ENCODE measurements at regions not wholly inside any gene's neighbourhood (a gene's known extent, or its start where the extent isn't known, plus 50 kb on each side); places are given as distances from the start of the nearest gene placed in this dataset.

DNA sequence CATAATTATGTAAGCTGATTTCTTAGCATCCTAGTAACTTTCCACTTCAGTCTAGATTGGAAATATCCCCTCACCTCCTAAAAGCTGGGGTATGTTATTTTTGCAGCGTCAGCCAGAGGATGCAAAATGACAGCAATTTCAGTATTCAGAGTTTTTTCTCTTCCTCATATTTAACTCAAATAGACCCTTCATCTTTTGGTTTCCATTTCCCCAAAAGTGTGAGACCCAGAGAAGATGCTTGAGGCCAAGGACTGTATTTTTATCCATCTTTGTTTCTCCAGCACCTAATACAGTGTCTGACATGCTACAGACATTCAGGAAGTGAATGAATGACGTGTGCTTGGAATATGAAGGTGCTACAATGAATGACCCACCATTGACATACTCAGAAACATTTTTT lies 75.5 kb upstream of the RANBP3L start:
- Histone ChIP-seq H3K27ac (ENCODE audit: insufficient read depth, low read length, poor library complexity, severe bottlenecking) (no peak overlapping the region), H3K4me3 (ENCODE audit: low read depth, low read length) (no peak overlapping the region), H3K27me3 (ENCODE audit: control insufficient read depth, insufficient read depth, low read length) (no peaks in the 10 kb centered on the region), H3K9me3 (ENCODE audit: control insufficient read depth in 2 of 2, low read length in 2 of 2) (no peaks in the 10 kb centered on the region), H3K36me3 (ENCODE audit: control insufficient read depth, insufficient read depth, low read length) (no peaks in the 10 kb centered on the region), H3K4me1 (ENCODE audit: control insufficient read depth, insufficient read depth, low read length, poor library complexity, severe bottlenecking) (no peaks in the 10 kb centered on the region)
- ATAC-seq (ENCODE audit: low read depth in 2 of 2) = no peak
- no peak for DNase-seq
- Mint-ChIP-seq H3K36me3 (no peaks in the 10 kb centered on the region), H3K4me1 (no peaks in the 10 kb centered on the region), H3K27ac (no peak overlapping the region), H3K4me3 (no peak overlapping the region), H3K9me3 (peaks cover 0 to 1% (median 0%) of the 10 kb centered on the region in 7 donors), H3K27me3 (peaks cover 9% of the 10 kb centered on the region)

DNA sequence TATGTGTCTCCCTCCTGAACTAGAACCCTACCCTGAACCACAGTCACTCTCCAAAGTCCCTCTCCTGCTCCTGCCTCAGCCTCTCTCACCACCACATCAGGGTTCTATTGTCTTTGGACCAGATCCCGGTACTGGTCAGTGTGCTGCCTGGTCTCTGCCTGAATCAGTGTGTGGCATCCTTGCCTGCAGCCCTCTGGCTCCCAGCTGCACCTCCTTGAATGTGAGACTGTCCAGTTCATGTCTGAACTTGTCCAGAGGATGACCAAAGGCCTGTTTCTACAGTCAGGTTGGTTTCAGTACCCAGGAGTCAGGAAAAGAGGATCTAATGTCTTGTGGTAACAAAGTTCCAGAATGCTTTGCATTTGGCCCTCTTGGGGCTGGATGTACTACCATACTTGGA lies 76.8 kb upstream of the RANBP3L start:
- H3K27me3 Mint-ChIP-seq = peaks cover 5% of the 10 kb centered on the region
- H3K4me3 Mint-ChIP-seq = no peak overlapping the region
- Histone ChIP-seq H3K9me3 (ENCODE audit: control insufficient read depth in 2 of 2, low read length in 2 of 2) (no peaks in the 10 kb centered on the region), H3K36me3 (ENCODE audit: control insufficient read depth, insufficient read depth, low read length) (no peaks in the 10 kb centered on the region), H3K27me3 (ENCODE audit: control insufficient read depth, insufficient read depth, low read length) (no peaks in the 10 kb centered on the region), H3K4me1 (ENCODE audit: control insufficient read depth, insufficient read depth, low read length, poor library complexity, severe bottlenecking) (no peaks in the 10 kb centered on the region), H3K27ac (ENCODE audit: insufficient read depth, low read length, poor library complexity, severe bottlenecking) (no peak overlapping the region), H3K4me3 (ENCODE audit: low read depth, low read length) (no peak overlapping the region)
- H3K9me3 Mint-ChIP-seq = no peaks in the 10 kb centered on the region
- H3K4me1 Mint-ChIP-seq = no peaks in the 10 kb centered on the region
- ATAC-seq (ENCODE audit: low read depth in 2 of 2) (no peak), DNase-seq (no peak)
- H3K36me3 Mint-ChIP-seq = no peaks in the 10 kb centered on the region
- no peak overlapping the region for H3K27ac Mint-ChIP-seq

DNA sequence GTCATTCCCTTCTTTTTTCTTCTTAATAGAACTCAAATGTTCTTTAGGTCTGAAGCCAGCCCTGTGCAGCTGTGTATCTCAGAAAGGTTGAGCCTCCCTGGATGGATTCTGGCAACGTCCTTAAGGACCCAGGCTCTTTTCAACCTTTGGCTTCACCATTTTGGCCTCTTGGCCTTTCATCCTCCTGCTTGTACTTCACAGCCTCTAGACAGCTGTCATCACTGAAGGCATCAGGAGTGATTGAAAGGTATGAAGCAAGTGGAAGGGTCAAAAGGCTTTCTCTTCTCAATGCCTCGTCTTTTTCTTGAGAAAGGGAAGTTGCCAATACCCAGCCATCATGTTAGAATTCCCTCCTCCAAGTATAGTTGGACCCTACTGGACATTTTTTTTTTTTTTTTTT lies 81.2 kb upstream of the RANBP3L start:
- Mint-ChIP-seq H3K36me3 (no peaks in the 10 kb centered on the region), H3K4me3 (no peak overlapping the region), H3K27me3 (peaks cover 10% of the 10 kb centered on the region), H3K27ac (no peak overlapping the region), H3K4me1 (no peaks in the 10 kb centered on the region), H3K9me3 (no peaks in the 10 kb centered on the region)
- DNase-seq (no peak), ATAC-seq (ENCODE audit: low read depth in 2 of 2) (no peak)
- no peak overlapping the region for H3K27ac ChIP-seq (ENCODE audit: insufficient read depth, low read length, poor library complexity, severe bottlenecking)
- H3K36me3 ChIP-seq (ENCODE audit: control insufficient read depth, insufficient read depth, low read length) = no peaks in the 10 kb centered on the region
- H3K4me1 ChIP-seq (ENCODE audit: control insufficient read depth, insufficient read depth, low read length, poor library complexity, severe bottlenecking) = no peaks in the 10 kb centered on the region
- H3K4me3 ChIP-seq (ENCODE audit: low read depth, low read length) = no peak overlapping the region
- H3K27me3 ChIP-seq (ENCODE audit: control insufficient read depth, insufficient read depth, low read length) = no peaks in the 10 kb centered on the region
- H3K9me3 ChIP-seq (ENCODE audit: control insufficient read depth in 2 of 2, low read length in 2 of 2) = no peaks in the 10 kb centered on the region

DNA sequence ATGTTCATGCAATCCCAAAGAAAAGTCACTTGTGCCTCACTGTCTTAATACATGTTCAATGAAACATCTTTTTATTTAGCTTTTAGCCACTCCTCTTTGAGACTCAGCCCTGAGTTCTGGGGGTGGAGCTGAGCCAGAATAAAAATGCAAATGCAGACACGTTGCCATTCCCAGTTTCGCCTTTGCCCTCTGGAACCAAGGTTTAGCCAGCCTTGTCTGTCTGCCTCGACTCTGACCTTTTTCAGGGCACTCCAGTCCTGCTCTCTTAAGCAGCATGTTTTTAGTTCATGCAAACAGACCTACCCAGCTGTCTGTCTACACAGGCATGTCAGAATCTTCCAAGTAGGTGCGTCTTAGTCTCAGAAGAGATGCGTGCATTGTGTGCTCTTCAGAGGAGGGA lies 82.2 kb upstream of the RANBP3L start:
- H3K4me1 Mint-ChIP-seq = no peaks in the 10 kb centered on the region
- H3K27ac Mint-ChIP-seq = peak overlapping the region in 1 of 3 donors; percentile 48
- H3K36me3 Mint-ChIP-seq = no peaks in the 10 kb centered on the region
- H3K27me3 ChIP-seq (ENCODE audit: control insufficient read depth, insufficient read depth, low read length) = peaks cover 2% of the 10 kb centered on the region
- H3K36me3 ChIP-seq (ENCODE audit: control insufficient read depth, insufficient read depth, low read length) = no peaks in the 10 kb centered on the region
- H3K4me3 ChIP-seq (ENCODE audit: low read depth, low read length) = no peak overlapping the region
- no peak overlapping the region for H3K27ac ChIP-seq (ENCODE audit: insufficient read depth, low read length, poor library complexity, severe bottlenecking)
- H3K4me1 ChIP-seq (ENCODE audit: control insufficient read depth, insufficient read depth, low read length, poor library complexity, severe bottlenecking) = no peaks in the 10 kb centered on the region
- ATAC-seq (ENCODE audit: low read depth in 2 of 2) (no peak), DNase-seq (no peak)
- no peak overlapping the region for H3K4me3 Mint-ChIP-seq
- H3K9me3 Mint-ChIP-seq = no peaks in the 10 kb centered on the region
- H3K9me3 ChIP-seq (ENCODE audit: control insufficient read depth in 2 of 2, low read length in 2 of 2) = no peaks in the 10 kb centered on the region
- peaks cover 9% of the 10 kb centered on the region for H3K27me3 Mint-ChIP-seq

- H3K36me3 ChIP-seq (ENCODE audit: control insufficient read depth, insufficient read depth, low read length) = no peaks in the 10 kb centered on the region
- Mint-ChIP-seq H3K4me3 (no peak overlapping the region), H3K9me3 (no peaks in the 10 kb centered on the region), H3K36me3 (no peaks in the 10 kb centered on the region), H3K27ac (no peak overlapping the region), H3K27me3 (peaks cover 9% of the 10 kb centered on the region), H3K4me1 (no peaks in the 10 kb centered on the region)
- no peaks in the 10 kb centered on the region for H3K4me1 ChIP-seq (ENCODE audit: control insufficient read depth, insufficient read depth, low read length, poor library complexity, severe bottlenecking)
- DNase-seq (no peak), ATAC-seq (ENCODE audit: low read depth in 2 of 2) (no peak)
- peaks cover 2% of the 10 kb centered on the region for H3K27me3 ChIP-seq (ENCODE audit: control insufficient read depth, insufficient read depth, low read length)
- H3K27ac ChIP-seq (ENCODE audit: insufficient read depth, low read length, poor library complexity, severe bottlenecking) = no peak overlapping the region
- H3K9me3 ChIP-seq (ENCODE audit: control insufficient read depth in 2 of 2, low read length in 2 of 2) = no peaks in the 10 kb centered on the region
- H3K4me3 ChIP-seq (ENCODE audit: low read depth, low read length) = no peak overlapping the region
Measured at GRCh38 chr5:36384845-36385244, 83.1 kb upstream of the RANBP3L start.

DNA sequence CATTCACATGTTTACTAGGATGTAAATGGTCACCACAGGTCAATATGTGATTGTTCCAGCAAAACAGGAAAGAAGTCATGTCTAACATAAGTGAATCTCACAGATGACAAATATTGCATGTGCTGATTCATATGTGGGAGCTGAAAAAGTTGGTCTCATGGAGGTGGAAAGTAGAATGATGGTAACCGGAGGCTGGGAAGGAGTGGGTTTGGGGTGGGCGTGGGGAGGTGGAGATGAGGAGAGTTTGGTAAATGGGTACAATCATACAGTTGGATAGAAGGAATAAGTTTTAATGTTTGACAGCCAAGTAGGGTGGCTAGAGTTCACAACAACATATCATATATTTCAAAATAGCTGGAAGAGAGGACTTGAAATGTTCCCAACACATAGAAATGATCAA lies 83.8 kb upstream of the RANBP3L start:
- Histone ChIP-seq H3K9me3 (ENCODE audit: control insufficient read depth in 2 of 2, low read length in 2 of 2) (no peaks in the 10 kb centered on the region), H3K27me3 (ENCODE audit: control insufficient read depth, insufficient read depth, low read length) (peaks cover 2% of the 10 kb centered on the region), H3K27ac (ENCODE audit: insufficient read depth, low read length, poor library complexity, severe bottlenecking) (no peak overlapping the region), H3K4me3 (ENCODE audit: low read depth, low read length) (no peak overlapping the region), H3K4me1 (ENCODE audit: control insufficient read depth, insufficient read depth, low read length, poor library complexity, severe bottlenecking) (no peaks in the 10 kb centered on the region), H3K36me3 (ENCODE audit: control insufficient read depth, insufficient read depth, low read length) (no peaks in the 10 kb centered on the region)
- H3K36me3 Mint-ChIP-seq = no peaks in the 10 kb centered on the region
- no peaks in the 10 kb centered on the region for H3K4me1 Mint-ChIP-seq
- no peak for ATAC-seq (ENCODE audit: low read depth in 2 of 2)
- no peak overlapping the region for H3K27ac Mint-ChIP-seq
- no peaks in the 10 kb centered on the region for H3K9me3 Mint-ChIP-seq
- H3K27me3 Mint-ChIP-seq = peaks cover 12% of the 10 kb centered on the region
- H3K4me3 Mint-ChIP-seq = no peak overlapping the region
- no peak for DNase-seq

GRCh38 chr5:36388288-36388687 lies 86.6 kb upstream of the RANBP3L start:
- DNase-seq (no peak), ATAC-seq (ENCODE audit: low read depth in 2 of 2) (no peak)
- Histone ChIP-seq H3K9me3 (ENCODE audit: control insufficient read depth in 2 of 2, low read length in 2 of 2) (no peaks in the 10 kb centered on the region), H3K4me3 (ENCODE audit: low read depth, low read length) (no peak overlapping the region), H3K36me3 (ENCODE audit: control insufficient read depth, insufficient read depth, low read length) (no peaks in the 10 kb centered on the region), H3K4me1 (ENCODE audit: control insufficient read depth, insufficient read depth, low read length, poor library complexity, severe bottlenecking) (no peaks in the 10 kb centered on the region), H3K27me3 (ENCODE audit: control insufficient read depth, insufficient read depth, low read length) (peaks cover 2% of the 10 kb centered on the region), H3K27ac (ENCODE audit: insufficient read depth, low read length, poor library complexity, severe bottlenecking) (no peak overlapping the region)
- H3K4me3 Mint-ChIP-seq = no peak overlapping the region
- no peak overlapping the region for H3K27ac Mint-ChIP-seq
- H3K27me3 Mint-ChIP-seq = peaks cover 12% of the 10 kb centered on the region
- H3K36me3 Mint-ChIP-seq = no peaks in the 10 kb centered on the region
- H3K9me3 Mint-ChIP-seq = no peaks in the 10 kb centered on the region
- H3K4me1 Mint-ChIP-seq = no peaks in the 10 kb centered on the region

DNA sequence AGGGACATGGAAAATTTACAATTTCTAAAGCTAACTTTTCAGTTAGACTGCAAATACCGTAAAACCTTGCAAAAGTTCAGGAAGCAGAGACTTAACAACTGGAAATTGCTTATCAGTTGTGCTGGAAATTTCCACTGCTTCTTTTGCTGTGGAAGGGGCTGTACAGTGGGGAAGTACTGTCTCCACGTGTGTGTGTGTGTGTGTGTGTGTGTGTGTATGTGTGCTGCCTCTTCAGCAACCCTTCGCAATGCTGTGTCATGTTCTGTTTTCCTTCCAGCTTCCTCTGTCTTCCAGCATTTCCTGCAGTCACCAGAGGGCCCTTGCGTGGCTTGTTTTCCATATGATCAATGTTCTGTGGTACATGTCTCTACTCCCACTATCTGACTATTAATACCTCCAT lies 87.5 kb upstream of the RANBP3L start:
- Mint-ChIP-seq H3K36me3 (no peaks in the 10 kb centered on the region), H3K27me3 (peaks cover 12% of the 10 kb centered on the region), H3K27ac (no peak overlapping the region), H3K4me1 (no peaks in the 10 kb centered on the region), H3K4me3 (no peak overlapping the region), H3K9me3 (no peaks in the 10 kb centered on the region)
- Histone ChIP-seq H3K4me3 (ENCODE audit: low read depth, low read length) (no peak overlapping the region), H3K27me3 (ENCODE audit: control insufficient read depth, insufficient read depth, low read length) (peaks cover 4% of the 10 kb centered on the region), H3K9me3 (ENCODE audit: control insufficient read depth in 2 of 2, low read length in 2 of 2) (no peaks in the 10 kb centered on the region), H3K36me3 (ENCODE audit: control insufficient read depth, insufficient read depth, low read length) (no peaks in the 10 kb centered on the region), H3K4me1 (ENCODE audit: control insufficient read depth, insufficient read depth, low read length, poor library complexity, severe bottlenecking) (no peaks in the 10 kb centered on the region), H3K27ac (ENCODE audit: insufficient read depth, low read length, poor library complexity, severe bottlenecking) (no peak overlapping the region)
- DNase-seq = no peak
- ATAC-seq (ENCODE audit: low read depth in 2 of 2) = no peak

Data from CD4-positive, CD25-positive, alpha-beta regulatory T cell (primary cell).